ENCODE measurements at regions not wholly inside any gene's neighbourhood (a gene's known extent, or its start where the extent isn't known, plus 50 kb on each side); places are given as distances from the start of the nearest gene placed in this dataset.

DNA sequence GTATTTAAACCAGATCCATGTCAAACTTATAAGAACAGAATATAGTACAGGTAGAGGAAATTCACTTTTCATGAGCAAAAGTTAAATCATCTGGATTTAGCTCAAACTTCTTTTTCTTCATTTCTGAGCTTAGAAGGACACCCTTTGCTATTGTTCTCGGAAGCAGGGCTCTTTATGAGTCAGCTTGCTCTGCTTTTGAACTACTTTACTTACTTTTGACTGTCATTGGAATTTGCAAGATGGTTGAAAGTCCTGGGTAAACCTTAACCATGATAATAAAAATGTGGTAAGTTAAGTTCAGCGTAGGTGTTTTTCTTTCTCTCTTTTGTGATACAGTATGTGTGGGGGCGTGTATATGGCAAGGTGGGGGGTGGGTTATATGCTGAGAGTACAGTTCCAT lies 312.7 kb upstream of the DPH6 start:
- no peak overlapping the region for H3K4me3 ChIP-seq (ENCODE audit: low read depth, low read length)
- no peak overlapping the region for H3K27ac ChIP-seq (ENCODE audit: extremely low read depth, low read depth, low read length)
- no peaks in the 10 kb centered on the region for H3K4me1 ChIP-seq (ENCODE audit: control insufficient read depth, insufficient read depth, low read length)
- H3K9me3 ChIP-seq (ENCODE audit: control insufficient read depth, insufficient read depth, low read depth, low read length), result no peaks in the 10 kb centered on the region
- POLR2A ChIA-PET, result no interaction called here
- TF ChIP-seq ZNF621 (tag by site-specific recombination; IDR thresholded peaks at IDR 0.05) (no peak), ZNF16 (tag by site-specific recombination; IDR thresholded peaks at IDR 0.05; ENCODE audit: low read depth) (no peak), ZNF174 (tag by site-specific recombination; IDR thresholded peaks at IDR 0.05) (no peak), ZNF335 (tag by site-specific recombination; conservative IDR thresholded peaks at IDR 0.05) (no peak), GLIS2 (tag by site-specific recombination; IDR thresholded peaks at IDR 0.05) (no peak), ZNF302 (tag by site-specific recombination; IDR thresholded peaks at IDR 0.05; ENCODE audit: low read depth) (no peak), ZNF366 (tag by site-specific recombination; conservative IDR thresholded peaks at IDR 0.05) (no peak), ZNF76 (tag by site-specific recombination; IDR thresholded peaks at IDR 0.05; ENCODE audit: borderline replicate concordance, low read depth) (no peak), ZFP69B (tag by site-specific recombination; IDR thresholded peaks at IDR 0.05) (no peak), ZNF549 (tag by site-specific recombination; IDR thresholded peaks at IDR 0.05) (no peak), ZNF544 (tag by site-specific recombination; IDR thresholded peaks at IDR 0.05) (no peak), SALL2 (tag by site-specific recombination; IDR thresholded peaks at IDR 0.05; ENCODE audit: borderline replicate concordance) (no peak), ZNF776 (tag by site-specific recombination; IDR thresholded peaks at IDR 0.05; ENCODE audit: borderline replicate concordance) (no peak), ZFHX2 (tag by site-specific recombination; conservative IDR thresholded peaks at IDR 0.05) (no peak), ZNF266 (tag by site-specific recombination; IDR thresholded peaks at IDR 0.05; ENCODE audit: low read depth) (no peak), GLI2 (tag by site-specific recombination; IDR thresholded peaks at IDR 0.05; ENCODE audit: borderline replicate concordance, low read depth) (no peak), KLF10 (tag by site-specific recombination; IDR thresholded peaks at IDR 0.05) (no peak)
- TF ChIP-seq, protein P1, sequence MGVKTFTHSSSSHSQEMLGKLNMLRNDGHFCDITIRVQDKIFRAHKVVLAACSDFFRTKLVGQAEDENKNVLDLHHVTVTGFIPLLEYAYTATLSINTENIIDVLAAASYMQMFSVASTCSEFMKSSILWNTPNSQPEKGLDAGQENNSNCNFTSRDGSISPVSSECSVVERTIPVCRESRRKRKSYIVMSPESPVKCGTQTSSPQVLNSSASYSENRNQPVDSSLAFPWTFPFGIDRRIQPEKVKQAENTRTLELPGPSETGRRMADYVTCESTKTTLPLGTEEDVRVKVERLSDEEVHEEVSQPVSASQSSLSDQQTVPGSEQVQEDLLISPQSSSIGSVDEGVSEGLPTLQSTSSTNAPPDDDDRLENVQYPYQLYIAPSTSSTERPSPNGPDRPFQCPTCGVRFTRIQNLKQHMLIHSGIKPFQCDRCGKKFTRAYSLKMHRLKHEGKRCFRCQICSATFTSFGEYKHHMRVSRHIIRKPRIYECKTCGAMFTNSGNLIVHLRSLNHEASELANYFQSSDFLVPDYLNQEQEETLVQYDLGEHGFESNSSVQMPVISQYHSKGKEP (tag by site-specific recombination; IDR thresholded peaks at IDR 0.05), result no peak
- TF ChIP-seq, protein P2, sequence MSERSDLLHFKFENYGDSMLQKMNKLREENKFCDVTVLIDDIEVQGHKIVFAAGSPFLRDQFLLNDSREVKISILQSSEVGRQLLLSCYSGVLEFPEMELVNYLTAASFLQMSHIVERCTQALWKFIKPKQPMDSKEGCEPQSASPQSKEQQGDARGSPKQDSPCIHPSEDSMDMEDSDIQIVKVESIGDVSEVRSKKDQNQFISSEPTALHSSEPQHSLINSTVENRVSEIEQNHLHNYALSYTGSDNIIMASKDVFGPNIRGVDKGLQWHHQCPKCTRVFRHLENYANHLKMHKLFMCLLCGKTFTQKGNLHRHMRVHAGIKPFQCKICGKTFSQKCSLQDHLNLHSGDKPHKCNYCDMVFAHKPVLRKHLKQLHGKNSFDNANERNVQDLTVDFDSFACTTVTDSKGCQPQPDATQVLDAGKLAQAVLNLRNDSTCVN (tag by site-specific recombination; optimal IDR thresholded peaks at IDR 0.05), result no peak
- TF ChIP-seq, protein P3, sequence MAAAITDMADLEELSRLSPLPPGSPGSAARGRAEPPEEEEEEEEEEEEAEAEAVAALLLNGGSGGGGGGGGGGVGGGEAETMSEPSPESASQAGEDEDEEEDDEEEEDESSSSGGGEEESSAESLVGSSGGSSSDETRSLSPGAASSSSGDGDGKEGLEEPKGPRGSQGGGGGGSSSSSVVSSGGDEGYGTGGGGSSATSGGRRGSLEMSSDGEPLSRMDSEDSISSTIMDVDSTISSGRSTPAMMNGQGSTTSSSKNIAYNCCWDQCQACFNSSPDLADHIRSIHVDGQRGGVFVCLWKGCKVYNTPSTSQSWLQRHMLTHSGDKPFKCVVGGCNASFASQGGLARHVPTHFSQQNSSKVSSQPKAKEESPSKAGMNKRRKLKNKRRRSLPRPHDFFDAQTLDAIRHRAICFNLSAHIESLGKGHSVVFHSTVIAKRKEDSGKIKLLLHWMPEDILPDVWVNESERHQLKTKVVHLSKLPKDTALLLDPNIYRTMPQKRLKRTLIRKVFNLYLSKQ (tag by site-specific recombination; IDR thresholded peaks at IDR 0.05; ENCODE audit: borderline replicate concordance), result no peak
- H3K36me3 ChIP-seq (ENCODE audit: control insufficient read depth in 2 of 2, insufficient read depth in 1 of 2, low read length in 2 of 2), result no peaks in the 10 kb centered on the region
- CTCF ChIA-PET, result no interaction called here

DNA sequence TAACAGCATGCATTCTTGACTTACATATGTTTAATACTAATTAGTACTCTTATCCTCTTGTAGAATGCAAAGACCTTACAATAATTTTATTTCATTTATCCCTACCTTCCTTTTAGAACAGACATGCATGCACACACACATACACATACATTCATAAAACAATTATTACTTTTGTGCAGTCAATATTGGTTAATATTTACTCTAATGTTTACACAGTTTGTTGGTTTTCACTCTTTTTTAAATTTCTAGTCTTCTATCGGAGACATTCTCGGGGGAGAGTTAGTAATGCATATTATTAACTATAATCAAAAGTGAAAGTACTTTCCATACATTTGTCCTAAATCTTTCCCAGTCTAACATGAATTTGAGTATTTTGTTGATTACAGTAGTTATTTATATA lies 317.7 kb upstream of the DPH6 start:
- CTCF ChIA-PET, result no interaction called here
- no peaks in the 10 kb centered on the region for H3K9me3 ChIP-seq (ENCODE audit: control insufficient read depth, insufficient read depth, low read depth, low read length)
- POLR2A ChIA-PET, result no interaction called here
- H3K27ac ChIP-seq (ENCODE audit: extremely low read depth, low read depth, low read length), result no peak overlapping the region
- no peaks in the 10 kb centered on the region for H3K4me1 ChIP-seq (ENCODE audit: control insufficient read depth, insufficient read depth, low read length)
- H3K36me3 ChIP-seq (ENCODE audit: control insufficient read depth in 2 of 2, insufficient read depth in 1 of 2, low read length in 2 of 2), result no peaks in the 10 kb centered on the region
- H3K4me3 ChIP-seq (ENCODE audit: low read depth, low read length), result no peak overlapping the region
- no peak for TF ChIP-seq ZNF423 (tag by site-specific recombination; IDR thresholded peaks at IDR 0.05)
- TF ChIP-seq, protein P4, sequence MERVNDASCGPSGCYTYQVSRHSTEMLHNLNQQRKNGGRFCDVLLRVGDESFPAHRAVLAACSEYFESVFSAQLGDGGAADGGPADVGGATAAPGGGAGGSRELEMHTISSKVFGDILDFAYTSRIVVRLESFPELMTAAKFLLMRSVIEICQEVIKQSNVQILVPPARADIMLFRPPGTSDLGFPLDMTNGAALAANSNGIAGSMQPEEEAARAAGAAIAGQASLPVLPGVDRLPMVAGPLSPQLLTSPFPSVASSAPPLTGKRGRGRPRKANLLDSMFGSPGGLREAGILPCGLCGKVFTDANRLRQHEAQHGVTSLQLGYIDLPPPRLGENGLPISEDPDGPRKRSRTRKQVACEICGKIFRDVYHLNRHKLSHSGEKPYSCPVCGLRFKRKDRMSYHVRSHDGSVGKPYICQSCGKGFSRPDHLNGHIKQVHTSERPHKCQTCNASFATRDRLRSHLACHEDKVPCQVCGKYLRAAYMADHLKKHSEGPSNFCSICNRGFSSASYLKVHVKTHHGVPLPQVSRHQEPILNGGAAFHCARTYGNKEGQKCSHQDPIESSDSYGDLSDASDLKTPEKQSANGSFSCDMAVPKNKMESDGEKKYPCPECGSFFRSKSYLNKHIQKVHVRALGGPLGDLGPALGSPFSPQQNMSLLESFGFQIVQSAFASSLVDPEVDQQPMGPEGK (tag by site-specific recombination; IDR thresholded peaks at IDR 0.05), result no peak
- no peak for TF ChIP-seq KLF7 (tag by site-specific recombination; IDR thresholded peaks at IDR 0.05; ENCODE audit: borderline replicate concordance)
- TF ChIP-seq ZNF24 (tag by site-specific recombination; IDR thresholded peaks at IDR 0.05), result no peak
- TF ChIP-seq GLIS1 (tag by site-specific recombination; IDR thresholded peaks at IDR 0.05), result no peak
- TF ChIP-seq GFI1B (tag by site-specific recombination; IDR thresholded peaks at IDR 0.05), result no peak
- TF ChIP-seq, protein P5, sequence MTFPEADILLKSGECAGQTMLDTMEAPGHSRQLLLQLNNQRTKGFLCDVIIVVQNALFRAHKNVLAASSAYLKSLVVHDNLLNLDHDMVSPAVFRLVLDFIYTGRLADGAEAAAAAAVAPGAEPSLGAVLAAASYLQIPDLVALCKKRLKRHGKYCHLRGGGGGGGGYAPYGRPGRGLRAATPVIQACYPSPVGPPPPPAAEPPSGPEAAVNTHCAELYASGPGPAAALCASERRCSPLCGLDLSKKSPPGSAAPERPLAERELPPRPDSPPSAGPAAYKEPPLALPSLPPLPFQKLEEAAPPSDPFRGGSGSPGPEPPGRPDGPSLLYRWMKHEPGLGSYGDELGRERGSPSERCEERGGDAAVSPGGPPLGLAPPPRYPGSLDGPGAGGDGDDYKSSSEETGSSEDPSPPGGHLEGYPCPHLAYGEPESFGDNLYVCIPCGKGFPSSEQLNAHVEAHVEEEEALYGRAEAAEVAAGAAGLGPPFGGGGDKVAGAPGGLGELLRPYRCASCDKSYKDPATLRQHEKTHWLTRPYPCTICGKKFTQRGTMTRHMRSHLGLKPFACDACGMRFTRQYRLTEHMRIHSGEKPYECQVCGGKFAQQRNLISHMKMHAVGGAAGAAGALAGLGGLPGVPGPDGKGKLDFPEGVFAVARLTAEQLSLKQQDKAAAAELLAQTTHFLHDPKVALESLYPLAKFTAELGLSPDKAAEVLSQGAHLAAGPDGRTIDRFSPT (tag by site-specific recombination; IDR thresholded peaks at IDR 0.05), result no peak

All from HEK293 (cell line).